NCI-H226 (cell line): ENCODE measurements at regions not wholly inside any gene's neighbourhood (a gene's known extent, or its start where the extent isn't known, plus 50 kb on each side); places are given as distances from the start of the nearest gene placed in this dataset.
"Not testable (repeated sequence)": the region's sequence is repeated elsewhere in the genome, so short reads cannot be mapped to it uniquely, and the experiment has no call there.

Source experiments
- DNase-seq: peaks from one replicate; pipeline ENCODE4 v3.0.0-alpha.2; 2015

DNA sequence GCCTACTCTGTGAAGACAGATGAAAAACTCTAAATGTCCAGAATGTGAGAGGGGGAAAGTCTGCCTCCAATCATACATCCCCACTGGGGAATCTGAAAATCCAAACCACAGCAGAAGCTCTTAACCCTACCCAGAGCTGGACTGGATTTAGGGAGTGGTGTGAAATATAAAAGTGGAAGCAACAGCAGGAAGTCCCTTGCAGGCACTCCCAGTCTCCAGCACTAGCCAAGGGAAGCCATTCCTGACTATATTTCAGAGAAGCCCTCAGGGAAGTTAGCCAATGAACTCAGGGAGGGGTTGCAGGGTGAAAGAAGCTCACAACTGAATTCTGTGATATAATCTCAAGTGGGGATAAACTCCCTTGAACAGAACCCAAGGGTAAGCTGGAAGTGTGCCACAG, 51.5 kb downstream of the CRPPA start:
- no peak for DNase-seq

DNA sequence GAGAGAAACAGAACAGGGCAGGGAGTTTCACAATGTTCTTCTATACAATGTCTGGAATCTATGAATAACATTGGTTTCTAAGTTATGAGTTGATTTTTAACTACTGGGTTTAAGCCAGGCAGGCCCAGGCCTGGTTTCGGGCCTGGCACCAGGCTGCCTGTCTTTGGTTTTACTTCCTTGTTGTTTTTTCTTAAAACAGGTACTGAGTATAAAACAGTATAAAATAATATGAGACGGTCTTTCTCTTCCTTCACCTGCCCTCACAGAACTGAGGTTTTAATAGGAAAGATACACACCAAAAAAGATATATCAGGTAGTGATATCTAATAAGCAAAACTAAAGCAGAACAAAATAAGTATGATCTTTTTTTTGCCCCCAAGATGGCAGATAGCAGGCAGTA, 52.0 kb downstream of the CRPPA start:
- not testable (repeated sequence) for DNase-seq

DNA sequence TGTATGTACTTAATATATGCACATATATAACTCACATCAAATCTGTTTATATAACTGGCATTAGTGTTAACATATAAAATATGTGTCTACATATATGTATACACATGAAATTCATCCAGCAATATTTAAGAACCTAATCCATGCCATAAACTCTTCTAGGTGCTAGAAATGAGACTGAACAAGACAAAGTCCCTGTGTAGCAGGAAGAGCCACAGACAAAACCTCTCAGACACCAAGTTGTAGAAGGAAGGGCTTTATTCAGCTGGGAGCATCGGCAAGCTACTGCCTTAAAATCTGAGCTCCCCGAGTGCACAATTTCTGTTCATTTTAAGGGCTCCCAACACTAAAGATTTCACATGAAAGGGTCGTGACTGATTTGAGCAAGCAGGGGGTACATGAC, 52.5 kb downstream of the CRPPA start:
- DNase-seq, result no peak

DNA sequence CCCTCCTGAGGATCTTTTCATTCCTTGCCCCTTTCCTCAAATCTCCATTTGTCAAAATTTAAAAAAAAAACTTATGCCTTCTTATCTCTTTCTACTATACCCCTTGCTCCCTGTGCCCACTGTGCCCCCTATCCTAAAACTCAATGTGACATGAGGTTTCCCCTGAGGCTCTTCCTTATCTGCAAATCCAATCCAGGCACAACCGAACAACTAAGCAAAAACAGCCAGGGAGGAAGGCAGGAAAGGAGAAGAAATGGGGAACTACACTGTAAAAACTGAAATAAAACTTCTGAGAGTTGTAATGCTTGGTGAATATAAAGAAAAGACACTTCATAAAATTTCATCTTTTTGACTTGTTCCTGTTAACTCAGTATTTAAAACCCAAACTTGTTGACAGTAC, 54.2 kb downstream of the CRPPA start:
- DNase-seq, result no peak

DNA sequence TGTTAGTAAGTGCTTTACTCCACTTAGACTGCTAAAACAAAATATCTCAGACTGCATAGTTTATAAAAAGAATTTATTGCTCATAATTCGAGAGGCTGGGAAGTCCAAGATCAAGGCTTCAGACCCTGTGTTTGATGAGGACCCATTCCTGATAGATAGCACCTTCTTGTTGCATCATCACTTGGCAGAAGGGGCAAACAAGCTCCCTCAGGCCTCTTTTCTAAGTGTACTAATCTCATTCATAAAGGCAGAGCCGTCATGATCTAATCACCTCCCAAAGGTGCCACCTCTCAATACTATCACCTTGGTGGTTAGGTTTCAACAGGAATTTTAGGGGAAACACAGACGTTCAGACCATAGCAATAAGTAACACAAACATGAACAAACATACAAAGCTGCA, 55.4 kb downstream of the CRPPA start:
- no peak for DNase-seq

DNA sequence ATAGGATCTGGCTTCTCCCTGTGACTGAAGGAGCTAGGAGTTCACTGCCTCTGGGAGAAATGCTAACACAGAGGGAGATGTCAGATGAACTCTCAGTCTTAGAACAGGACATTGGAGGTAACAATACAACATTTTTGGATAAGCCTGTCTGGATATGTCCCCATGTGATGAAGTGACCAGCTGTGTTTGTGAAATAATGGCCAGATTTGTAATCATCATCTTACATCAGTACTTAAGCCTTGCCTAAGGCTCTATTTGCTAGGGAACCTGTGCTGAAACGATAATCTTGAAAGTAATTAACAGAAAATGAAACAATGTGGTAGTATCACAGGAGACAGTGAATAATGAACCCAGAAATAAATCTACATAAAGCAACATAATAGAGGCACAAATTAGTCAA, 56.2 kb downstream of the CRPPA start:
- DNase-seq, result no peak

DNA sequence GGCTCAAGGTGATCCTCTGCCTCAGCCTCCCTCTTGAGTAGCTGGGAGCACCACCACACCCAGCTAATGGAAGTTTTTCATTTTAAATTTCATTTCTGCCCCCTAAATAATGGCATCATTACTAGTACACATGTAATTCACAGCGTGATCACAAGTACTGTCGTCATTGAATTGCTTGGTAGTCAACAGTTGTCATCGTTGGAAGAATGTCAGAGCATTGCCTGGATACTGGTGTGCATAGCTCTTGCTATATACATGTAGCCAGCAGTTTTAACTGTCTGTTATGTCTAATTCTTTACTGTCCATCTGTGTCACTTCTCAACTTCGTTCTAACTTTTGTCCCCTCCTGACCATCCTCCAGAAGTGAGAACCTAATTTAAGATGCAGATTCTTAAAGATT, 62.1 kb downstream of the CRPPA start:
- DNase-seq, result no peak

DNA sequence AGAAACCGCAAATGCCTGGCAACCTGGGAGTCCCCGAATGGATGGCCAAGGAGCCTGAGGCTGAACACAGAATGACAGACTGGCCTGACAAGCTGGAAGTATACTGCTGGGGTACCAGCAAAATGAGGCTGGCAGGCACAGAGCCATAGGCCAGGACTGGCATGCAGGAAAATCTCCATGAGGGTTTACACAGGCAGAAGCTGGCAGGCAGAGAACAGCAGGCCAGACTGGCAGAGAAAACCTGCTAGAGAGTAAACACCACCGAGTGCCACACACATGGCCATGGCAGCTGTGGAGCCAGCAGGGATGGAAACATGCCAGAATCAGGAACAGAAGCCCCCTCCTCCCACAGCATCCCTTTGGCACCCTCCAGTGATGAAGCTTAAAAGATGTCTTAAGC, 63.4 kb downstream of the CRPPA start:
- no peak for DNase-seq

DNA sequence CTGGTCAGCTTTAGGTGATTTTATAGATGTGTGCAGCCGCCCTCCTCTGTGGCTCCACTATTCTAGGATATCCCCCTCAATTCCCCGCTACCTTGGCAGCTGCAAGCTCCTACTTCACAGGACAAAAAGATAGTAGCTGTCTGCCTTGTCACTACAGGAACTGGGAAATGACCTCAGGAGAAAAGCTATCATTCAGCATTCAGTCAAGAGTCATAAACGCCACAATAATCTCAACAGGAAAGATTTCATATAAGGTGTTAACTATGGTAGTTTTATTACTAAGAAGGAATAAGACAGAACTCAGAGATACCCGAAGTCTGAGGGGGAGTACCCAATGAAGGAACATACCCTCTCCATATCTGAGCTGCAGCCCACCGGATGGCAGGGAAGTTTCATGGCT, 63.9 kb downstream of the CRPPA start:
- no peak for DNase-seq

DNA sequence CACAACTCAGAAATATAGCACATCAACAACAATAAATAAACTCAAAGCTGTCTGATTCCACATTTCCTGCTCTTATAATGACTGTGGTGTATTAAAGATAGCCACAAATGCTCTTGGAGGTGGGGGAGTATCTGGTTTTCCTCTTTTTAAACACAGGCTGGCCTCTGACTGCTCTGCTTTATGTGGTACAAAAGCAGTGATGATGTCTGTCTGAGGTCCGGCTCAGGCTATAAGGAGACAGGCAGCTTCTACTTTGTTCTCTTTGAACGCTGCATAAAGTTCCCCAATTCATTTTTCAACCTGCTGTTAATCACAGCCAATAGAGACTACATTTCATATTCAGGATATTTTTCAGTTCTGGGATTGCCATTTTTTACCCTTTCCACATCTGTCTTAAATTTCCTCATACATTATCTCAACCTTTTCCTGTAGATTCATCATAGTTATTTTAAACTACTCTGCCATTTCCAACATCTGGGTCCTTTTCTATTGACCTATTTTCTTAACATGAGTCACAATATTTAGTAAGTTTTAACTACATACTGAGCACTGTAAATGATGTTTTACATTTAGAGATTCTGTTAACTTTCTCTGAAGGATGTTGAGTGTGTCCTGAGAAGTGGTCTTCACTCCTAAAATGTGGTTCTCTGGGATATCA, 64.9 kb downstream of the CRPPA start:
- peak; percentile 27 for DNase-seq

DNA sequence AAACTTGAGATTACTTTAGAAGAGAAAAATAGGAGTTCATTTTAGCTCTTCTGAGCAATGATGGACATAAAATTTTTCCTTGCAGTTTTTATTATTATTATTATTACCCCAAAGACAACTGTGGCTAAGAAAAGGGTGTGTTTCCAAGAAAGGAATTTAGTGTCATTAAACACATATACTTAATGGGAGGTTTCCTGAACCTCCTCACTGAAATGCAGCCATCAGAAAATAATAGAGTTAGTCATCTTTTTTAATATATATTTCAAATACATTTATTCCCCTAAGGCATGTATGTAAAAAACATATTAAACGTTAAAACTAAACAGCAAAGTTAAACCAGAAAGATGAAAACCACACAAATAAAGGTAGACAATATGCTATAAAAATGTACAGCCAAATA, 66.8 kb downstream of the CRPPA start:
- DNase-seq, result no peak

DNA sequence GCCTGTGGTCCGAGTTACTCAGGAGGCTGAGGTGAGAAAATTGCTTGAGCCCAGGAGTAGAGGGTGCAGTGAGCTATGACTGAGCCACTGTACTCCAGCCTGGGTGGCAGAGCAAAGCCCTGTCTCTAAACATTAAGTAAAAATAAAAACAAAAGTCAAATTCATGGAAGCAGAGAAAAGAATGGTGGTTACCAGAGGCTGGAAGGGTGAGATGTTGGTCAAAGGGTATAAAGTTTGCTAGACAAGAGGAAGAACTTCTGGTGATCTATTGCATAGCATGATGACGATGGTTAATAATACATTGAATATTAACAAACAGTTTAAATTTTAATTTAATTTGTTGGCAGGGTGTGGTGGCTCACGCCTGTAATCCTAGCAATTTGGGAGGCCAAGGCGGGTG, 68.1 kb downstream of the CRPPA start:
- DNase-seq, result no peak

DNA sequence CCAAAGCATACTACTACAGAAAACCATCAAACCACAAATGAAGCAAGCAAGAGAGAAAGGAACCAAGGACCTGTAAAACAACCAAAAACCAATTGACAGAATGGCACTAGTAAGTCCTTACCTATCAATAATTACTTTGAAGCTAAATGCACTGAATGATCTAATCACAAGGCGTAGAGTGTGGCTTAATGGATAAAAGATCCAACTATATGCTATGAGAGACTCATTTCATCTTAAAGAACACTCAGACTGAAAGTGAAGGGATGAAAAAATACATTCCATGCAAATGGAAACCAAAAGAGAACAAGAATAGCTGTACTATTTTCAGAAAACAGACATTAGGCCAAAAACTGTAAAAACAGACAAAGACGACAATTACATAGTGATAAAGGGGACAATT, 70.7 kb downstream of the CRPPA start:
- DNase-seq, result no peak

DNA sequence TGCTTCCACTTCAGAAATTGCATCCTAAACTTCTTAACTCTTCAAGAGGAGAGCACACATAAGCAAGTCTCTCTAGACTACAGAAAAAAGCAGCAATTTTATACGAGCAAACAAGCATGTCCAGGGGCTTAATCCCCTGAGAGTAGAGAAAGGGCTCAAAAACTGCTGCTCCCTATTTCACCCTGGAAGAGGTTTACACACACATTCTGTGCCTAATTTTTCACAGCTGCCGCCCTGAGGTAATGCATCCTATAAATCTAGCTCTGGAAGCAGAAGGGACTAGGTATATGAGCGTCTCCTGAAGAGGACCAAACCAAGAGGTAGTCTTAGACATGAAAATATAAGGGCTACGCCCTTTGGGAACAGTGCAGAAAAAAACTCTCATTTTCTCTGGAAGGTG, 73.1 kb downstream of the CRPPA start:
- no peak for DNase-seq

DNA sequence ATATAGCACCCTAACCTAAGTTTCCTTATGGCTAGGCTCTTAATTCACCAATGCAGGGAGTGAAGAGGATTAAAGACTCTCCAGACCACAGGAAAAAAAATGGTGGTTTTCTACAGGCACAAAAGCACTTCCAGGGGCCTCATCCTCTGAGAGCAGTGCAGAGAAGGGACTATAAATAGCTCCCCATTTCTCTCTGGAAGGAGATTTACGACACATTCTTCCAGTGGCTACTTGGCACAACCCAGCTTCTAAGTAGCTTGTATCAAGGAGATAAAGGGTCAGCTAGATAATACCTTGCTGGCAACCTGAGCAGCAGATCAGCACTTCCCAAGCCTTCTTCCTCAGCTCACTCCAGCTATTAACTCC, 73.5 kb downstream of the CRPPA start:
- peak; percentile 78 for DNase-seq

DNA sequence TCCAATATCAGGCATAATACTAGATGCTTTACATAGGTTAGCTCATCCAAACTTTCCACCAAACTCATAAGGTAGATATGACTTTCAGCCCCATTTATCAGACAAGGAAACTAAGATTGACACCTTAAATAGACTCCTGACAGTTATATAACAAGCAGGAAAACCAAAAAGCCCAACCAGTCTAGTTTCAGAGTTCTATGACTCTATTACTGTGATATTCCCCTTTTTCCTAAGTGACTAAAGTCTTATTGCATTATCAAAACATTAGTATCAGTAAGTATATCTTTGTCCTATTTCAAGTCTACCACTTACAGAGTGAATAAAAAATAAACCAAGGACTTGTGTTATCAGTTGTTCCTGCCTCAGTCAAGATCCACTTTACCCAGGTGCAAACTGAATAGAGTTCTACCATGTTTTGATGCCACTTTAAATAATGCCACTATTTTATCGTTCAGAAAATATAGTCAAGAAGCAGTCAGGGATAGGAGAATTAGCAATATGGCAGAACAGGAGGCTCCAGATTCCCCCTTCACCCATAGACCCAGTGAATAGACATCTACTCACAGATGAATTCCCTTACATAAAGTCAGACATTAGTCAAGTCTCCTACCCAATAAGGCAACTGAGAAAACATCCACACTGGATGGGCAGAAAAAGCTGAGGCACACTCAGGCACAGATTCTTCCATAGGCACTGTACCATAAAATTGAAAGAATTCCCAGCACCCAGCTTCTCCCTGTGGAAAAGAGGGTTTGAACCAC, 74.1 kb downstream of the CRPPA start:
- DNase-seq, result peak; percentile 55

DNA sequence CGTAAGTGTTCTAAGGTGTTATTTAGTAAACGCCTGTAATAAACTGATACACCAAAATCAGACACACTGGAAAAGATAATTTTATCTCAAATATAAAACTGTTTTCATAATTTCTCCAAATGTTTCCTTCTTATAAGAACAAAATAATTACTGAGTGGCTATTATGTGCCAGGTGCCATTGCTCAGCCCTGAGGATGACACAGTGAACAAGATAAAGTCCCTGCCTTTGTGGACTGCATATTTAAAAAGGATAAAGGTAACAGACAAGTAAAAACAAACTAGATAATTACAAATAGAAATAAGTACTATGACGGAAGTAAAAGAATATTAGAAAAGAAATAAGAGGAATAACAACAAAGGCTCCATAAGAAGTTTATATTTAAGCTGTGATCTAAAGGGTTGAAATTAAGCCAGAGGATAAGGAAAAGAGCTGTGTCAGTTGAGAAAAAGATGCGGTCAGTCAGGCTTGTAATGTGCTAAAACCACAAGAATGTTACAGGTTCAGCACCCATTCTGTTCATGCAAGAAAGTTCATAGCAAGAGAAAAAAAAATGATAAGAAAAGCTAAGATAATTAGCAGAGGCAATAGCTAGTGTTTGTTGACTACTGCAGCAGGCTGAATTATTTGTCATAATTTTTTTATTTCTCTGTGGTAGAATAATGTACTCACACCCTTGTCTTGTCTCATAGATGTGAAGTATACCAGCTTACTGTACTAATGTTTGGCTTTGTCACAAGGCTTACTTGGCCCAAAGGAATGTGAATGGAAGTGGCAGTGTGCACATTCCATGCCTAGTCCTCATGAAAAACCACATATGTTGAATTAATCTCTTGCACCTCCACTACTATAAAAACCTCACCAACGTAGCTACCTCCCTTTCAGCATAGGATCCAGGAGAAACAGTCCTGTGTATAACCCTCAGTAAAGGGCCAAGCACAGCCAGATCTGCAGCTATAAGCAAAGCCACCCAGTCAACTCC, 75.1 kb downstream of the CRPPA start:
- peak; percentile 96 for DNase-seq

DNA sequence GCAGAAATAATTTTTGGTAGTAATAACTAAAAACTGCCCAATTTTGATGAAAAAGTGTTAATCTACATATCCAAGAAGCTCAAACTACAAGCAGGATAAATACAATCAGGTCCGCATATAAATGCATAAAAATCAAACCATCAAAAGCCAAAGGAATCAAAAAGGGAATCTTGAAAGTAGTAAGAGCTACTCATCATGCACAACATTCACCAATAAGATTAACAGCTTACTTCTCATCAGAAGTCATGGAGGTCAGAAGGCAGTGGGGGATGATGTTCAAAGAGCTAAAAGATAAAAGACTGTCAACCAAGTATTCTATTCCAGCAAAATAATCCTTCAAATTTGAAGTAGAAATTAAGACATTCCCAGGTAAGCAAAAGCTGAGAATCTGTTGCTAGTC, 76.4 kb downstream of the CRPPA start:
- DNase-seq, result peak; percentile 17

DNA sequence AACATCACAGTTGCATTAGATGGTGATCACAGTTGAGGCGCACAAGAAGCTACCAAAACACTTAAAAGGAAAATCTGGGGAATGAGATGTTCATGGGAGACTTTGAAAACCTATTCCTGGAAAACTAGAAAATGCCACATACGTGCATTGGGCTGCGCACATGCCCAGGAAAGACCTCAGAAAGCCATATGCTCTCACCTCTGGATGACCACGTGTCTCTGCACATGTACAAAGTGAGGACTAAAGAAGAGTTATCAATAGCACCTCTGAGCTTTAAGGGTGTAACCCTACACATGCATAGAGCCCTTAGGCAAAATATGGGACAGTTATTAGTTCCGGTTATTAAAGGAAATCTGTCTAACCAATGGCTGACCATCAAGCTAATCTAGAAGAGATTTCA, 77.7 kb downstream of the CRPPA start:
- DNase-seq, result no peak

DNA sequence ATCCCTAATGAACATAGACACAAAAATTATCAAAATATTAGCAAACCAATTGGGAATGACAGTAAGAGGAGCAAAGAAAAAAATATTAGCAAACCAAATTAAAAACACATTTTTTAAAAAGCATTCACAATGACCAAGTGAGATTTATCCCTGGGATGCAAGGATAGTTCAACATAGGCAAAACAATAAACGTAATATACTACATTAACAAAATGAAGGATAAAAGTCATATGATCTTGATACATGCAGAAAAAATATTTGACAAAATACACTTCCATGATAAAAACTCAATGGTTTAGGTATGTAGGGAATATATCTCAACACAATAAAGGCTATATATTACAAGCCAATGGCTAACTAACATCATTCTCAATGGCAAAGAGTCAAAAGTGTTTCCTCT, 83.3 kb downstream of the CRPPA start:
- DNase-seq, result no peak

DNA sequence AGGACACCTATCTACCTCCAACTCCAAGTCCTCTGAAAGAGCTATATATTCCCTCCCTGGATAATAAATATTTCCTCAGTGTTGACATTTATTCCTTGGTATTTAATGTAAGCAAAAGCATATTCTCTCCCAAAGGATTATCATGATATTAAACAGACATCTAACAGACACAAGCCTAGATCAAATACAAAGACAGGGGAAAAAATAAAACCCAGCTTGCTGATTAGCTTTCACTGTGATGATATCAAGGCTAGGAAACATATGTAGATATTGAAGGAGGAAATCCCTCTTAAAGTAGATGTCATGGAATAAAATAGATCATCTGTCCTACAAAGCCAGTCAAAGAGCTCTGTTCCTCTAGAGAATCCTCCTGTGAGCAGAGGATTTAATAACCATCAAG, 95.2 kb downstream of the CRPPA start:
- DNase-seq, result no peak

DNA sequence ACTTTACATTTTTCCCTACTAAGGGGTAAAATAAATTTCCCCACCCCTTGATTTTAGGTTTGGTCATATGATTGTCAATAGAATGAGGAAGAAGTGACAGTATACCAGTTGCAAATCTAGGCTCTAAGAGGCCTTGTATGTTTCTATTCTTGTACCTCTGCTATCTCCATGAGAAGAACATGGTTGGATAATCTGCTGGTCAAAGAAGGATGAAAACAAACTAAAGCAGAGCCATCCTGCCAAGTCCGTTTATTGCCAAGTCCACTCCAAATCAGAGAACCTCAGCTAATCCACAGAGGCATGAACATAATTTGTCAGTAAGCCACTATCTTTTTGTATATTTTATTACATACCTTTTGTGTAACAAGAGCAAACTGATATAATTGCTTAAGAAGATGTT, 98.0 kb downstream of the CRPPA start:
- DNase-seq, result no peak

DNA sequence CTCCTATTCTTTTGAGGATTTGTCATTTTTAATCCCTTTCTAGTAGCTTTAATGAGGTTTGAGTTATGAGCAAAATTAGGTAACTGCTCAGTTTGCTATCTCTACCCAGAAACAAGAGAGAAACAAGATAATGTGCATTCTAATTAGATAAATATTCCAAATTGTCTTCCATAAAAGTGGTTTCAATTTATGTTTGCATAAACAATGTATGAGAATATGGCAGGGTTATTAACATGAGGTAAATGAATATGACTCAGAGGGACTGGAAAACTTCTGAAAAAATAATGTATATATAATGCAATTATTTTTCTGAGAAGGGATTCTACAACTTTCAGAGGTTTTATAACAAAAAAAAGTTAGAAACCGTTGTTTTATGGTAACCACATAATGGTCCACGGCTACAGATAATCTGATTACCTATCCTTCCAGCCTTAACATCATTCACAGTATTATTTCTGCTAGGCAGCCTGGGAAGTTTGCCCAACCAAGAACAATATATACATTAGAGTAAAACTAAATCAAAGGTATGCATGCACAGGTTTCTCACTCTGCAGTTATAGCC, 101.2 kb downstream of the CRPPA start:
- no peak for DNase-seq
